GM13976 (cell line): ENCODE measurements at regions not wholly inside any gene's neighbourhood (a gene's known extent, or its start where the extent isn't known, plus 50 kb on each side); places are given as distances from the start of the nearest gene placed in this dataset.
"Not testable (repeated sequence)": the region's sequence is repeated elsewhere in the genome, so short reads cannot be mapped to it uniquely, and the experiment has no call there.

Source experiments
- DNase-seq: peaks from one replicate; pipeline ENCODE4 v3.0.0; 2012; ENCODE audit warnings: low spot score
- in situ Hi-C: fragments of 300-500 bp; cut with MboI; formaldehyde crosslinking; loops from one replicate; pipeline ENCODE4 v1.12.0; 2022; ENCODE audit warnings: low sequenced_read_pairs, mixed read lengths, inconsistent platforms; ENCODE audit not compliant: unreplicated experiment
- TF ChIP-seq, protein P1 (sequence below): IDR thresholded peaks from 2 replicates; pipeline ENCODE4 v1.5.1; 2012; ENCODE audit warnings: borderline replicate concordance, mild to moderate bottlenecking; ENCODE audit not compliant: insufficient read depth; ENCODE audit errors: extremely low read depth, missing control alignments, control extremely low read depth

DNA sequence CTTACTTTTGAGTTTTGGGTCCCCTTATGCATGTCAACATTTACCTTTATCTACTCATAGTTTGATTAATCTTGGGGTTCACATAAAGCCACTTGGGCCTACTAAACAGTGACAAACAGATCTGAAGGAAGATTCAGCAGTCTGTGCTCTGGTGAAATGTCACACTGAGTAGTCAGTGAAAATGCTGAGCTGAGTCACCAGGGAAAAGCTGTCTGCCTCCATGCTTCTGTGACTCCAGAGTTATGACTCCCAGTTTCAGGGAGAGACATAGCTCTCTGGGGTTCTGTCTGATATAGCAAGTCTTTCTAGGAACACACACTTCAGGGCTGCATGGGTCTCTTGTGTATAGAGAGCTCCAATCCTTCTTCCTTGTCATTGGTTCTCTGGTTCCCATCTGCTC lies 406.3 kb upstream of the FAR2 start:
- TF ChIP-seq, protein P1, sequence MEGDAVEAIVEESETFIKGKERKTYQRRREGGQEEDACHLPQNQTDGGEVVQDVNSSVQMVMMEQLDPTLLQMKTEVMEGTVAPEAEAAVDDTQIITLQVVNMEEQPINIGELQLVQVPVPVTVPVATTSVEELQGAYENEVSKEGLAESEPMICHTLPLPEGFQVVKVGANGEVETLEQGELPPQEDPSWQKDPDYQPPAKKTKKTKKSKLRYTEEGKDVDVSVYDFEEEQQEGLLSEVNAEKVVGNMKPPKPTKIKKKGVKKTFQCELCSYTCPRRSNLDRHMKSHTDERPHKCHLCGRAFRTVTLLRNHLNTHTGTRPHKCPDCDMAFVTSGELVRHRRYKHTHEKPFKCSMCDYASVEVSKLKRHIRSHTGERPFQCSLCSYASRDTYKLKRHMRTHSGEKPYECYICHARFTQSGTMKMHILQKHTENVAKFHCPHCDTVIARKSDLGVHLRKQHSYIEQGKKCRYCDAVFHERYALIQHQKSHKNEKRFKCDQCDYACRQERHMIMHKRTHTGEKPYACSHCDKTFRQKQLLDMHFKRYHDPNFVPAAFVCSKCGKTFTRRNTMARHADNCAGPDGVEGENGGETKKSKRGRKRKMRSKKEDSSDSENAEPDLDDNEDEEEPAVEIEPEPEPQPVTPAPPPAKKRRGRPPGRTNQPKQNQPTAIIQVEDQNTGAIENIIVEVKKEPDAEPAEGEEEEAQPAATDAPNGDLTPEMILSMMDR: no peak
- DNase-seq: no peak
- in situ Hi-C loops: no loop called here

DNA sequence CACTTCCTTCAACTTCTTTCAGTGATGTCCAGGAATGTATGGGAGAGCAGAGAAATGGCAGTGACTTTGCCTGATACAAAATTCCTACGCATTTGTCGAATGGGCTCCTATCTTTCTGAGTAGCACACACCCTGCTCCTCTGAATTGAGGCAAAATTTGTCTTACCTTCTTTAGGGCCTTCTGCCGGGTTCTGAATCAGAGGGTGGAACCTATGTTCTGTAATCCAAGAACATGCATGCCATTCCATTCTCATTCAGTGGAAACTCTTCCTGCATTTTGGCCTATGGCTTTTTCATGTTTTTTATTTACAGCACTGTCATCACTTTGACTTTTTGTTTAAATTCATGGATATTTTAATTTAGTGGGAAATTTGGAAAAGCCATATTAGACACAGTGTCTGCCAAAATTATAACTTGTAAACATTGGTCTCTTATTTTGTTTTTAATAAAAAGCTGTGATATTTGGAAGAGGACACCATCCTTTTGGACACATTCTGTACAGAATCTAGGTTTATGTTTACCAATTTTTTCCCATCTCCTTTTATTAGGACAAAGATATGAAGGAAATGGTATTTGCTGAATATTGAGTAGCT lies 402.2 kb upstream of the FAR2 start:
- in situ Hi-C loops: no loop called here
- TF ChIP-seq, protein P1: no peak

DNA sequence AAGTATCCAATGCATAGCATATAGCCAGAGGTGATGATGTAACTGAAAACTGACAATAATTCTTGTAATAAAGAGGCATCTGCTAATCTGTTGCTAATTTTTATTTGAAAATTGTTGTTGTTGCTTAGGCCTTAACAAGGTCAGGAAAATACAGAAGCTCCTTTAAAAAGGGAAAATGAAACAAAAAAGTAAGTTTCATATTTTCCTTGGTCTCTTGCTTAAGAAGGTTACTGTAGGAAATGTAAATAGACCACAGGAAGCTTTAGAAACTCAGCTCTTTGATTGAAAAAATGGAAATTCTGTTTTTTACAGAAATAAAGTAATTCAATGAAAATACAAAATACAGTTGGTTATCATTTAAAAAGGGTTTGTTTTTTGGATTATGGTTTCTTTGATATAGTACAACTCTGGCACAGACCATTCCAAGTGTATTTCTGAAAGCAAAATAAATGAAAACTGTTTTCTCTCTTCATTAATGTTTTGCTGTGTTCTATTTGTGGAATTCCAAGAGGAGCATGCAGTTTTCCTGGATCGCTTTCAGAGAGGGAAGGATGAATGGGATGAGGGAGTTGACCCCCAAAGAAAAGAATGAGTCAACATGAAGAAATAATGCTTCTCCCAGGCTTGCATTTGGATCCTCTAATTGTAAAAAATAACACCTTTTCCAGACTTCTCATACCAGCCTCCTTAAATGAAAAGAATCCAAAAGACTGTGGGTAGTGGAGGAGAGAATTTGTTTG lies 398.0 kb upstream of the FAR2 start:
- in situ Hi-C loops: no loop called here
- TF ChIP-seq, protein P1: no peak
- DNase-seq: no peak

More for the DNA sequence above, 402.2 kb upstream of the FAR2 start:
- DNase-seq: no peak

DNA sequence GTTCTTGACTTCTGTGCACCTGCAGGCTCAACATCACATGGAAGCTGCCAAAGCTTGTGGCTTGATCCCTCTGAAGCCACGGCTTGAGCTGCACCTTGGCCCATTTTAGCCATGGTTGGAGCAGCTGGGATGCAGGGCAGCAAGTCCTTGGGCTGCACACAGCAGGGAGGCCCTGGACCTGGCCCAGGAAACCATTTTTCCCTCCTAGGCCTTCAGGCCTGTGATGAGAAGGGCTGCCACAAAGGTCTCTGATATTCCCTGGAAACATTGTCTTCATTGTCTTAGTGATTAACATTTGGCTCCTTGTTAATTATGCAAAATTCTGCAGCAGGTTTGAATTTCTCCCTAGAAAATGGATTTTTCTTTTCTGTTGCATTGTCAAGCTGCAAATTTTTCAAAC lies 394.1 kb upstream of the FAR2 start:
- DNase-seq: no peak
- TF ChIP-seq, protein P1: no peak
- in situ Hi-C loops: no loop called here

DNA sequence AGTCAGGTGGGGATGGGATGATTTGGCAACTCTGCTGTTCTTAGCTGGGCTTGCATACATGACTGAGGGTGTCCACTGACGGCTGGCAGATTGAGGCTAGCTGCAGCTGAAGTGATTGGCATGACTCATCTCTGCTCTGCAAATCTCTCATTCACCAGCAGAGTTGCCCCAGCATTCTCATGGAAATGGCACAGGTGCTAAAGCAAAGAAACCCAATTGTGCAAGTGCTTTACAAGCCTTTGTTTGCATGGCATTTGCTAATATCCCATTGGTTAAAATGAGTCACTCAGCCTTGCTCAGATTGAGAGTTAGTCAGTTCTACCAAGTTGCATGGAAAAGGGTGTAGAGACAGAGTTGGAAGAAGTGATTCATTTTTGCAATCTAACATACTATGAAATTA lies 389.7 kb upstream of the FAR2 start:
- no peak for DNase-seq
- in situ Hi-C loops: no loop called here
- TF ChIP-seq, protein P1: no peak

DNA sequence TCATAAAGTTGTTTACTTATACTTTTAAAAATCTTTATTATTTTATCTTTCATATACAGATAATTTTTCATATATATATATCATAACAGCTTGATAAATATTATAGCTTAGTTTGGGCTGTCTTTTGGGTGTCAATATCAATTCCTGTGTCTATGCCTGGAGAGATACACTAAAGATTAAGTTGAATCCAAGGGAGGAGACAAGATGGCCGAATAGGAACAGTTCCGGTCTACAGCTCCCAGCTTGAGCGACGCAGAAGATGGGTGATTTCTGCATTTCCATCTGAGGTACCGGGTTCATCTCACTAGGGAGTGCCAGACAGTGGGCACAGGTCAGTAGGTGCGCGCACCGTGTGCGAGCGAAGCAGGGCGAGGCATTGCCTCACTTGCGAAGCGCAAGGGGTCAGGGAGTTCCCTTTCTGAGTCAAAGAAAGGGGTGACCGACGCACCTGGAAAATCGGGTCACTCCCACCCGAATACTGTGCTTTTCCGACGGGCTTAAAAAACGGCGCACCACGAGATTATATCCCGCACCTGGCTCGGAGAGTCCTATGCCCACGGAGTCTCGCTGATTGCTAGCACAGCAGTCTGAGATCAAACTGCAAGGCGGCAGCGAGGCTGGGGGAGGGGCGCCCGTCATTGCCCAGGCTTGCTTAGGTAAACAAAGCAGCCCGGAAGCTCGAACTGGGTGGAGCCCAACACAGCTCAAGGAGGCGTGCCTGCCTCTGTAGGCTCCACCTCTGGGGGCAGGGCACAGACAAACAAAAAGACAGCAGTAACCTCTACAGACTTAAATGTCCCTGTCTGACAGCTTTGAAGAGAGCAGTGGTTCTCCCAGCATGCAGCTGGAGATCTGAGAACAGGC lies 388.8 kb upstream of the FAR2 start:
- DNase-seq, in situ Hi-C loops: not testable (repeated sequence)

DNA sequence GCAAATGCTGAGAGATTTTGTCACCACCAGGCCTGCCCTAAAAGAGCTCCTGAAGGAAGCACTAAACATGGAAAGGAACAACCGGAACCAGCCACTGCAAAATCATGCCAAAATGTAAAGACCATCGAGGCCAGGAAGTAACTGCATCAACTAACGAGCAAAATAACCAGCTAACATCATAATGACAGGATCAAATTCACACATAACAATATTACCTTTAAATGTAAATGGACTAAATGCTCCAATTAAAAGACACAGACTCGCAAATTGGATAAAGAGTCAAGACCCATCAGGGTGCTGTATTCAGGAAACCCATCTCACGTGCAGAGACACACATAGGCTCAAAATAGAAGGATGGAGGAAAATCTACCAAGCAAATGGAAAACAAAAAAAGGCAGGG lies 387.2 kb upstream of the FAR2 start:
- DNase-seq, in situ Hi-C loops: not testable (repeated sequence)
